Lung (tissue), 11 donors: ENCODE measurements at regions not wholly inside any gene's neighbourhood (a gene's known extent, or its start where the extent isn't known, plus 50 kb on each side); places are given as distances from the start of the nearest gene placed in this dataset.
A peak's percentile ranks its signal among the peaks of the same experiment; 100 is the strongest.

Experiments
- ATAC-seq: fragments of 200-7000 bp; cut with Tn5 transposase; one replicate; pipeline ENCODE4 v1.9.1; 2020; ENCODE audit warnings: moderate number of reproducible peaks; ENCODE audit not compliant: insufficient read depth, low FRiP score
- DNase-seq, 3 donors: peaks; one replicate each; pipeline ENCODE4 v3.0.0-alpha.2; 2013 to 2017
- H3K27ac ChIP-seq, 2 donors: one replicate each; pipeline ENCODE4 v1.5.1; 2013; ENCODE audit warnings: mild to moderate bottlenecking in 2 of 2, moderate library complexity in 2 of 2, control low read depth in 1 of 2, inconsistent platforms in 1 of 2, low read depth in 1 of 2, low read length in 1 of 2
- H3K27me3 ChIP-seq, 3 donors: one replicate each; pipeline ENCODE4 v1.5.1; 2013; ENCODE audit warnings: low read length in 2 of 3; ENCODE audit not compliant: control insufficient read depth in 3 of 3, insufficient read depth in 3 of 3
- H3K36me3 ChIP-seq, 4 donors: one replicate each; pipeline ENCODE4 v1.5.1; 2013; ENCODE audit warnings: low read length in 4 of 4, mild to moderate bottlenecking in 1 of 4, moderate library complexity in 1 of 4; ENCODE audit not compliant: control insufficient read depth in 4 of 4, insufficient read depth in 4 of 4
- H3K4me1 ChIP-seq, 5 donors: one replicate each; pipeline ENCODE4 v1.5.1; 2013; ENCODE audit warnings: low read length in 5 of 5, mild to moderate bottlenecking in 2 of 5, moderate library complexity in 1 of 5; ENCODE audit not compliant: control insufficient read depth in 5 of 5, insufficient read depth in 5 of 5
- H3K4me3 ChIP-seq: one replicate; pipeline ENCODE4 v1.5.1; 2013; ENCODE audit warnings: mild to moderate bottlenecking, control low read depth, moderate library complexity
- H3K9ac ChIP-seq, 2 donors: one replicate each; pipeline ENCODE4 v1.5.1; 2013; ENCODE audit warnings: low read length in 2 of 2, control low read depth in 1 of 2; ENCODE audit not compliant: insufficient read depth in 1 of 2
- H3K9me3 ChIP-seq, 4 donors: one replicate each; pipeline ENCODE4 v1.5.1; 2013; ENCODE audit warnings: low read length in 3 of 4, mild to moderate bottlenecking in 1 of 4, moderate library complexity in 1 of 4; ENCODE audit not compliant: control insufficient read depth in 4 of 4, insufficient read depth in 3 of 4
- WGBS, 2 donors: extraction: QIAGEN DNeasy Blood & Tissue Kit; methylation state at CpG; one replicate each; pipeline ENCODE4 v1.1.7; 2013; 5-methylcytosine and 5-hydroxymethylcytosine counted together
- TF ChIP-seq, protein P1 (sequence below): IDR thresholded peaks from 2 replicates; pipeline ENCODE4 v1.5.1; 2012; ENCODE audit warnings: mild to moderate bottlenecking; ENCODE audit errors: control extremely low read depth, extremely low read depth
- donor health status: control.
- donor health status: control.
- donor health status: Bipolar disorder and iron deficiency.
- donor health status: healthy.
- donor health status: DM: yes; HTN: yes; CAD: no.

DNA sequence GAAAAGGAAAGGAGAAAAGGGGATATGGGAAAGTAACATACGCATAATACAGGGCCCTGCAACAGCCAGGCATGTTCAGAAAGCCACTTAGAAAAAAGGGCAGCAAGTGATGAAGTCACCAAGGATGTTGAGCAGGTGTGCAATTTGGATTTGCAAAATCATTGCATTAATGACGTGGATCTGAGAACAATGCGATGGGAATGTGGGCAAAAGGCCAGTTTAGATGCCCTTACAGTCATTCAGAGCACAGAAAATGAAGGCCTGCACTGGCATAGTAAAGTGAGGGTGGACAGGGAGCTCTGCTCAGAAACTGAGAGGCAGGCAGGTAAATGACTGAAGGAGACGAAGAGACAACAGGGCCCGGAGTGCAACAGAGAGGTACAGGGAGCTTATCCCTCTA lies 123.7 kb upstream of the NHSL1 start:
- TF ChIP-seq, protein P1, sequence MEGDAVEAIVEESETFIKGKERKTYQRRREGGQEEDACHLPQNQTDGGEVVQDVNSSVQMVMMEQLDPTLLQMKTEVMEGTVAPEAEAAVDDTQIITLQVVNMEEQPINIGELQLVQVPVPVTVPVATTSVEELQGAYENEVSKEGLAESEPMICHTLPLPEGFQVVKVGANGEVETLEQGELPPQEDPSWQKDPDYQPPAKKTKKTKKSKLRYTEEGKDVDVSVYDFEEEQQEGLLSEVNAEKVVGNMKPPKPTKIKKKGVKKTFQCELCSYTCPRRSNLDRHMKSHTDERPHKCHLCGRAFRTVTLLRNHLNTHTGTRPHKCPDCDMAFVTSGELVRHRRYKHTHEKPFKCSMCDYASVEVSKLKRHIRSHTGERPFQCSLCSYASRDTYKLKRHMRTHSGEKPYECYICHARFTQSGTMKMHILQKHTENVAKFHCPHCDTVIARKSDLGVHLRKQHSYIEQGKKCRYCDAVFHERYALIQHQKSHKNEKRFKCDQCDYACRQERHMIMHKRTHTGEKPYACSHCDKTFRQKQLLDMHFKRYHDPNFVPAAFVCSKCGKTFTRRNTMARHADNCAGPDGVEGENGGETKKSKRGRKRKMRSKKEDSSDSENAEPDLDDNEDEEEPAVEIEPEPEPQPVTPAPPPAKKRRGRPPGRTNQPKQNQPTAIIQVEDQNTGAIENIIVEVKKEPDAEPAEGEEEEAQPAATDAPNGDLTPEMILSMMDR: no peak

GRCh38 chr6:138631566-138631965 lies 132.3 kb upstream of the NHSL1 start:
- no peak overlapping the region for H3K4me3 ChIP-seq
- ATAC-seq (no peak), DNase-seq (no peak)
- no peaks in the 10 kb centered on the region for H3K36me3 ChIP-seq
- H3K27me3 ChIP-seq: no peaks in the 10 kb centered on the region
- no peak overlapping the region for H3K27ac ChIP-seq
- no peak overlapping the region for H3K9ac ChIP-seq
- no peaks in the 10 kb centered on the region for H3K9me3 ChIP-seq
- no peaks in the 10 kb centered on the region for H3K4me1 ChIP-seq
- TF ChIP-seq, protein P1: no peak
- 92 to 94% methylated on average over 3 of the region's 3 CpGs for WGBS, 2 donors

More for the DNA sequence above, 123.7 kb upstream of the NHSL1 start:
- H3K9me3 ChIP-seq: no peaks in the 10 kb centered on the region
- no peaks in the 10 kb centered on the region for H3K27me3 ChIP-seq
- ATAC-seq (no peak), DNase-seq (no peak)
- WGBS, 2 donors: 84 to 95% methylated on average over 5 of the region's 5 CpGs
- H3K36me3 ChIP-seq: no peaks in the 10 kb centered on the region
- H3K4me1 ChIP-seq: peaks cover 0 to 2% (median 0%) of the 10 kb centered on the region in 5 donors
- H3K4me3 ChIP-seq: no peak overlapping the region
- H3K9ac ChIP-seq: no peak overlapping the region
- no peak overlapping the region for H3K27ac ChIP-seq

DNA sequence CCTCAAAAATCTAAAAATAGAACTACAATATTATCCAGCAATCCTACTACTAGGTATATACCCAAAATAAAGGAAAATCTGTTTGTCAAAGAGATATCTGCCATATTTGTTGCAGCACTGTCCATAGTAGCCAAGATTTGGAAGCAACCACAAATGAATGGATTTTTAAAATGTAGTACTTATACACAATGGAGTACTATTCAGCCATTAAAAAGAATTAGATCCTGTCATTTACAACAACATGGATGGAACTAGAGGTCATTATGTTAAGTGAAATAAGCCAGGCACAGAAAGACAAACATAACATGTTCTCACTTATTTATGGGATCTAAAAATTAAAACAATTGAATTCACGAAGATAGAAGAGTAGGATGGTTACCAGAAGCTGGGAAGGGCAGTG lies 135.7 kb upstream of the CCDC28A start:
- no peak overlapping the region for H3K27ac ChIP-seq
- WGBS, 2 donors: 90 to 97% methylated on average over 1 of the region's 1 CpG
- no peak for ATAC-seq
- no peak overlapping the region for H3K9ac ChIP-seq
- H3K9me3 ChIP-seq: no peaks in the 10 kb centered on the region
- H3K4me3 ChIP-seq: no peak overlapping the region
- H3K4me1 ChIP-seq: peaks cover 0 to 4% (median 0%) of the 10 kb centered on the region in 5 donors
- no peaks in the 10 kb centered on the region for H3K36me3 ChIP-seq
- no peaks in the 10 kb centered on the region for H3K27me3 ChIP-seq
- TF ChIP-seq, protein P1: no peak
- DNase-seq: no peak

- Histone ChIP-seq H3K27ac (no peak overlapping the region), H3K9me3 (no peaks in the 10 kb centered on the region), H3K9ac (no peak overlapping the region), H3K27me3 (no peaks in the 10 kb centered on the region), H3K4me1 (peaks cover 0 to 4% (median 0%) of the 10 kb centered on the region in 5 donors), H3K36me3 (no peaks in the 10 kb centered on the region), H3K4me3 (no peak overlapping the region)
- WGBS, 2 donors: 78 to 82% methylated on average over 3 of the region's 3 CpGs
- peak in 2 of 3 donors; percentile 25 to 53 for DNase-seq
- ATAC-seq: no peak
- TF ChIP-seq, protein P1: no peak
Measured at GRCh38 chr6:138638604-138639003, 135.0 kb upstream of the CCDC28A start.
